ENCODE measurements at regions not wholly inside any gene's neighbourhood (a gene's known extent, or its start where the extent isn't known, plus 50 kb on each side); places are given as distances from the start of the nearest gene placed in this dataset.
"Not testable (repeated sequence)": the region's sequence is repeated elsewhere in the genome, so short reads cannot be mapped to it uniquely, and the experiment has no call there.

- TF ChIP-seq POLR2A (IDR thresholded peaks at IDR 0.05; ENCODE audit: low read length); GATA1 (IDR thresholded peaks at IDR 0.05; ENCODE audit: low read depth, low read length): not testable (repeated sequence)
Measured at GRCh38 chr15:93333126-93333525, 244.1 kb upstream of the RGMA start.

Measured in erythroblast (primary cell).